ENCODE measurements at regions not wholly inside any gene's neighbourhood (a gene's known extent, or its start where the extent isn't known, plus 50 kb on each side); places are given as distances from the start of the nearest gene placed in this dataset.
"Not testable (repeated sequence)": the region's sequence is repeated elsewhere in the genome, so short reads cannot be mapped to it uniquely, and the experiment has no call there.

DNA sequence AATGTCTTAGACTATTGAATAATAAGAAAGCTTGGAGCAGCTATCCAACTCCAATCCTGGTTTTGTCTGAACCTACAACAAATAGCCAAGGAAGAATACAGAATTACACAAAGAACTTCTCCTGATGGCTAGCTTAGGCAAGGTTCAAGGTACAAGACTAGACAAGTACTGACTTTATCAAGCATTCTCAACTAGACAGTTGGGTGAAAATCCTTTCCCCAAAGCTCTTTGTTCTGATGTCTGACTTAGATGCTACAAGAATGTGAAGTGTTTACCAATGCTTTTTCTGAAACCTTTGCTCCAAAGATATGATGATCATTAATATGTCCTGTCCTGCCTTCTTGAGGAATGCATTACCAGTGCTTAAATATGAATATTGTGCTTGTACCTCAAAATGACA is 113.8 kb downstream of the ANXA2 start:
- no peaks in the 10 kb centered on the region for H3K27me3 ChIP-seq (ENCODE audit: insufficient read depth, low read length, poor library complexity, severe bottlenecking)
- H3K9me3 ChIP-seq (ENCODE audit: insufficient read depth, low read depth, low read length) = no peaks in the 10 kb centered on the region

DNA sequence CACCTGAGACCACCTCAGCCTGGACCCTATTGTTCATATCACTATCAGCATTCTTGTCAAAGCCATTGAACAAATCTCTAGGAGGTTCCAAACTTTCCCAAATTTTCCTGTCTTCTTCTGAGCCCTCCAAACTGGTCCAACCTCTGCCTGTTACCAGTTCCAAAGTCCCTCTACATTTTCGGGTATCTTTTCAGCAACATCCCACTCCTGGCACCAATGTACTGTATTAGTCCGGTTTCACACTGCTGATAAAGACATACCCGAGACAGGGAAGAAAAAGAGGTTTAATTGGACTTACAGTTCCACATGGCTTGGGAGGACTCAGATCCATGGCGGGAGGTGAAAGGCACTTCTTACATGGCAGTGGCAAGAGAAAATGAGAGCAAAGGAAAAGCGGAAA is 101.9 kb downstream of the ANXA2 start:
- not testable (repeated sequence) for H3K36me3 ChIP-seq (ENCODE audit: insufficient read depth, low read length); H4K20me1 ChIP-seq (ENCODE audit: insufficient read depth, low read length, poor library complexity, severe bottlenecking); H2AFZ ChIP-seq (ENCODE audit: low read length); H3K79me2 ChIP-seq (ENCODE audit: insufficient read depth, low read length); H3K4me3 ChIP-seq (ENCODE audit: low read length, poor library complexity, severe bottlenecking); H3F3A ChIP-seq (ENCODE audit: low read depth); H3K9me3 ChIP-seq (ENCODE audit: insufficient read depth, low read depth, low read length); H3K9ac ChIP-seq (ENCODE audit: low read depth, low read length, poor library complexity, severe bottlenecking); H3K4me2 ChIP-seq (ENCODE audit: low read depth, low read length, poor library complexity, severe bottlenecking); H3K4me1 ChIP-seq (ENCODE audit: insufficient read depth, low read length, poor library complexity, severe bottlenecking); H3K27me3 ChIP-seq (ENCODE audit: insufficient read depth, low read length, poor library complexity, severe bottlenecking); H3K9me2 ChIP-seq (replicated peaks; ENCODE audit: low read depth, low read length)

More for the DNA sequence above, 113.8 kb downstream of the ANXA2 start:
- no peaks in the 10 kb centered on the region for H4K20me1 ChIP-seq (ENCODE audit: insufficient read depth, low read length, poor library complexity, severe bottlenecking)
- no peaks in the 10 kb centered on the region for H3F3A ChIP-seq (ENCODE audit: low read depth)
- no peak for TF ChIP-seq EZH2phosphoT487 (IDR thresholded peaks at IDR 0.05; ENCODE audit: borderline replicate concordance)
- H3K9me2 ChIP-seq (replicated peaks; ENCODE audit: low read depth, low read length) = no peaks in the 10 kb centered on the region
- no peak overlapping the region for H3K4me3 ChIP-seq (ENCODE audit: low read length, poor library complexity, severe bottlenecking)
- no peak overlapping the region for H3K4me2 ChIP-seq (ENCODE audit: low read depth, low read length, poor library complexity, severe bottlenecking)
- H2AFZ ChIP-seq (ENCODE audit: low read length) = no peak overlapping the region
- H3K9ac ChIP-seq (ENCODE audit: low read depth, low read length, poor library complexity, severe bottlenecking) = no peak overlapping the region
- no peaks in the 10 kb centered on the region for H3K36me3 ChIP-seq (ENCODE audit: insufficient read depth, low read length)
- H3K4me1 ChIP-seq (ENCODE audit: insufficient read depth, low read length, poor library complexity, severe bottlenecking) = no peaks in the 10 kb centered on the region
- H3K79me2 ChIP-seq (ENCODE audit: insufficient read depth, low read length) = no peaks in the 10 kb centered on the region

DNA sequence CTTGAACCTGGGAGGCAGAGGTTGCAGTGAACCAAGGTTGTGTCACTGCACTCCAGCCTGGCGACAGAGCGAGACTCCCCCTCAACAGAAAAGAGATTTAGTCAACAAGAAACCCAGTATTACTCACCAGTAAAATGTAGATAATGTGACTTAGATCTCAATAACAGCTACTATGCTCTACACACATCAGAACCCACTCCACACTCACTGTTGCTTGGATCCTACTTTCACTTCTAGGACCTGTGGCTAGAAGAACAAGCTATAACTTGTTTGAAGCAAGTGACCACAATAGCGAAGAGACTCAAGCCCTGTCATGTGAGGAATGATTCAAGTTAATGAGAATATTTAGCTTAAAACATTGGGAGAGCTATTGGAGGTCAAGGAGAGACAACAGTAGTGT is 100.7 kb downstream of the ANXA2 start:
- H3K4me1 ChIP-seq (ENCODE audit: insufficient read depth, low read length, poor library complexity, severe bottlenecking) = no peaks in the 10 kb centered on the region
- H3K4me3 ChIP-seq (ENCODE audit: low read length, poor library complexity, severe bottlenecking) = no peak overlapping the region
- H2AFZ ChIP-seq (ENCODE audit: low read length) = no peak overlapping the region
- H3K27me3 ChIP-seq (ENCODE audit: insufficient read depth, low read length, poor library complexity, severe bottlenecking) = no peaks in the 10 kb centered on the region
- no peaks in the 10 kb centered on the region for H3K79me2 ChIP-seq (ENCODE audit: insufficient read depth, low read length)
- TF ChIP-seq EZH2phosphoT487 (IDR thresholded peaks at IDR 0.05; ENCODE audit: borderline replicate concordance) = no peak
- TF ChIP-seq, protein P1, sequence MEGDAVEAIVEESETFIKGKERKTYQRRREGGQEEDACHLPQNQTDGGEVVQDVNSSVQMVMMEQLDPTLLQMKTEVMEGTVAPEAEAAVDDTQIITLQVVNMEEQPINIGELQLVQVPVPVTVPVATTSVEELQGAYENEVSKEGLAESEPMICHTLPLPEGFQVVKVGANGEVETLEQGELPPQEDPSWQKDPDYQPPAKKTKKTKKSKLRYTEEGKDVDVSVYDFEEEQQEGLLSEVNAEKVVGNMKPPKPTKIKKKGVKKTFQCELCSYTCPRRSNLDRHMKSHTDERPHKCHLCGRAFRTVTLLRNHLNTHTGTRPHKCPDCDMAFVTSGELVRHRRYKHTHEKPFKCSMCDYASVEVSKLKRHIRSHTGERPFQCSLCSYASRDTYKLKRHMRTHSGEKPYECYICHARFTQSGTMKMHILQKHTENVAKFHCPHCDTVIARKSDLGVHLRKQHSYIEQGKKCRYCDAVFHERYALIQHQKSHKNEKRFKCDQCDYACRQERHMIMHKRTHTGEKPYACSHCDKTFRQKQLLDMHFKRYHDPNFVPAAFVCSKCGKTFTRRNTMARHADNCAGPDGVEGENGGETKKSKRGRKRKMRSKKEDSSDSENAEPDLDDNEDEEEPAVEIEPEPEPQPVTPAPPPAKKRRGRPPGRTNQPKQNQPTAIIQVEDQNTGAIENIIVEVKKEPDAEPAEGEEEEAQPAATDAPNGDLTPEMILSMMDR (conservative IDR thresholded peaks at IDR 0.05; ENCODE audit: low read length) = no peak
- H3K9me2 ChIP-seq (replicated peaks; ENCODE audit: low read depth, low read length) = no peaks in the 10 kb centered on the region
- H3F3A ChIP-seq (ENCODE audit: low read depth) = no peaks in the 10 kb centered on the region
- no peak overlapping the region for H3K9ac ChIP-seq (ENCODE audit: low read depth, low read length, poor library complexity, severe bottlenecking)
- H4K20me1 ChIP-seq (ENCODE audit: insufficient read depth, low read length, poor library complexity, severe bottlenecking) = no peaks in the 10 kb centered on the region
- H3K36me3 ChIP-seq (ENCODE audit: insufficient read depth, low read length) = no peaks in the 10 kb centered on the region
- no peak overlapping the region for H3K4me2 ChIP-seq (ENCODE audit: low read depth, low read length, poor library complexity, severe bottlenecking)
- H3K9me3 ChIP-seq (ENCODE audit: insufficient read depth, low read depth, low read length) = peaks cover 3% of the 10 kb centered on the region; the same call in 1 of the 2 replicates

All from Loucy (cell line).